ENCODE measurements at regions not wholly inside any gene's neighbourhood (a gene's known extent, or its start where the extent isn't known, plus 50 kb on each side); places are given as distances from the start of the nearest gene placed in this dataset.

GRCh38 chr10:117078168-117078837 is 59.8 kb downstream of the VAX1 start:
- DNase-seq (ENCODE audit: extremely low spot score) = no peak
- POLR2A ChIA-PET = no interaction called here
- CTCF ChIA-PET = interaction anchor here (0.6 kb wide), 1 partner anchor 434 kb away, joined by 3 read pairs; no protein-coding TSS in a partner anchor
- TF ChIP-seq HDGF (IDR thresholded peaks at IDR 0.05; ENCODE audit: borderline replicate concordance) = no peak
- TF ChIP-seq, protein P1, sequence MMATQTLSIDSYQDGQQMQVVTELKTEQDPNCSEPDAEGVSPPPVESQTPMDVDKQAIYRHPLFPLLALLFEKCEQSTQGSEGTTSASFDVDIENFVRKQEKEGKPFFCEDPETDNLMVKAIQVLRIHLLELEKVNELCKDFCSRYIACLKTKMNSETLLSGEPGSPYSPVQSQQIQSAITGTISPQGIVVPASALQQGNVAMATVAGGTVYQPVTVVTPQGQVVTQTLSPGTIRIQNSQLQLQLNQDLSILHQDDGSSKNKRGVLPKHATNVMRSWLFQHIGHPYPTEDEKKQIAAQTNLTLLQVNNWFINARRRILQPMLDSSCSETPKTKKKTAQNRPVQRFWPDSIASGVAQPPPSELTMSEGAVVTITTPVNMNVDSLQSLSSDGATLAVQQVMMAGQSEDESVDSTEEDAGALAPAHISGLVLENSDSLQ (IDR thresholded peaks at IDR 0.05) = no peak
- no peak for TF ChIP-seq FOXM1 (IDR thresholded peaks at IDR 0.05; ENCODE audit: borderline replicate concordance)
- TF ChIP-seq CTBP1 (IDR thresholded peaks at IDR 0.05; ENCODE audit: borderline replicate concordance) = no peak
- no peak for TF ChIP-seq ZNF384 (IDR thresholded peaks at IDR 0.05)
- TF ChIP-seq SUZ12 (IDR thresholded peaks at IDR 0.05) = no peak
- TF ChIP-seq LEF1 (IDR thresholded peaks at IDR 0.05; ENCODE audit: borderline replicate concordance) = no peak

DNA sequence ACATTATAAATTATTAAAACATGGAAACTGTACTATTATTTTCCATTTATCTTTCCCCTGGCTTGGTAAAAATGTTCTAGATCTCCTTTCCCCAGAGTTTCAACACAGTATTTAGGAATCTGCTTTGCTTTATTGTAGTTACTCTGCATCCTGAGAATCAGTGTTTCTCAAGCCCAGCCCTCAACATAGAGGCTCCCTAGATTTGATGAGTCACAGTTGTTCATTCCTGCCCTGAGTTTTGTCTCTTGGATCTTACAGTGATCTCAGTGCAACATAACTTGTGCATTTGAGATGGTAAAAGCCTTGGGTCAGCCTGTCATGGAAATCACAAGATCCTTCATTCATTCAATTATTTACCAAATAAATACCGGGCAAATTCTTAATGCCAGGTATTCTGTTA is 63.0 kb downstream of the VAX1 start:
- POLR2A ChIA-PET = no interaction called here
- TF ChIP-seq SUZ12 (IDR thresholded peaks at IDR 0.05) (no peak), NFRKB (IDR thresholded peaks at IDR 0.05) (no peak), HDGF (IDR thresholded peaks at IDR 0.05; ENCODE audit: borderline replicate concordance) (no peak)
- no peak for DNase-seq (ENCODE audit: extremely low spot score)
- CTCF ChIA-PET = no interaction called here

DNA sequence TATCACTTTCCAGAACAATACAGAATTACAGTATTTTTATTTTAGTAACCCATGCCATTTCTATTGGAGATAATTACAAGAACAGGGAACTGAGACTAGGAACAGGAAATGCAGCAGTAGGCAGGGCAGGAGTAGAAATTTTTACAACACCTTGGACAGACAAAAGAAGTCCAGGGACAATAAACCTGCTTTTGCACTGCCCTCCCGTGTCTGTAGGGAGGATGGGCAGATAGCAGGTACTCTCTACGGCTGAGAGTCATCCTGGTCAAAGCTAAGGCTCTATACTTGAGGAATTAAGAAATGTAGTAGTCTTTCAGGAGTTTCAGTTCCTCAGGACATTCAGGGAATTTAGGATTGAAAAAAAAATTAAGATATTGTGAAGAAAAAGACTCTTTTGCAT is 63.4 kb downstream of the VAX1 start:
- CTCF ChIA-PET = no interaction called here
- POLR2A ChIA-PET = no interaction called here
- DNase-seq (ENCODE audit: extremely low spot score) = no peak
- TF ChIP-seq TARDBP (IDR thresholded peaks at IDR 0.05) (no peak), SP1 (IDR thresholded peaks at IDR 0.05) (no peak), FOXM1 (IDR thresholded peaks at IDR 0.05; ENCODE audit: borderline replicate concordance) (no peak), HDGF (IDR thresholded peaks at IDR 0.05; ENCODE audit: borderline replicate concordance) (no peak), FOXA1 (IDR thresholded peaks at IDR 0.05) (no peak), ARNT (IDR thresholded peaks at IDR 0.05) (no peak), BHLHE40 (IDR thresholded peaks at IDR 0.05; ENCODE audit: borderline replicate concordance) (no peak), SUZ12 (IDR thresholded peaks at IDR 0.05) (no peak), ELF4 (IDR thresholded peaks at IDR 0.05) (no peak)
- TF ChIP-seq, protein P1 (IDR thresholded peaks at IDR 0.05) = no peak

DNA sequence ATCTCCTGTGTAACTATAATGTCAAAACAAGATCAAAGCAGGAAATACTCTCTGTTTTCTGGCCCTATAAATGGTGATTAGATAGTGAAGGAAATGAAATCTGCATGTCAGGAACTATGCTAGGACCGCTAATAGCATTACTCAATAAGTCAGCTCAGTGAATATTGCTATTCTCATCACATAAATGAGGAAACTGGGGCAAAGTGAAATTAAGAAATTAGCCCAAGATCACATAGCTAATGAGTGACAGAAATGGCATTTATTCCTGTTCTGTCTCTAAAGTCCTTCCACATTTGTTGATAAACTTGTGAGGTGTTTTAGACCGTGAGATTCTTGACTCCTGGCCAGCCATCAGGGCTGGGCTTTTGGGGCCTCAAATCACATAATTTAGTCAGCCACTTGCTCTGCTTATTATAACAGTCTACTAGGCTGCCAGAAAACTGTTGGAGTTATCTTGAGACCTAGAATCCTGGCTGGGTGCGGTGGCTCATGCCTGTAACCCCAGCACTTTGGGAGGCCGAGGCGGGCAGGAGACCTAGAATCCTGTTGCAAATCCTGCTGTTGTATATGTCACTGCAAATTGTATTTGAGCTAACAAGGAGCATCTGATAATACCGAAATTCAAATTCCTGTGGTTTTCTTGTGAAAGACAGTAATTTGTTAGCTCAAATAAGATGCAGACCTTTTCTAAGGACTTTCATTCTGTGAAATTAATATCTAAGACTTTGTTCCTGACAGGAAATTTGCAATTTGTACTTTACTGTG is 66.5 kb upstream of the SHTN1 start:
- POLR2A ChIA-PET = no interaction called here
- DNase-seq (ENCODE audit: extremely low spot score) = no peak
- CTCF ChIA-PET = interaction anchor here (0.6 kb wide), 1 partner anchor 115 kb away, joined by 3 read pairs; no protein-coding TSS in a partner anchor
- TF ChIP-seq HDGF (IDR thresholded peaks at IDR 0.05; ENCODE audit: borderline replicate concordance) (no peak), ZNF384 (IDR thresholded peaks at IDR 0.05) (no peak), CTBP1 (IDR thresholded peaks at IDR 0.05; ENCODE audit: borderline replicate concordance) (no peak), FOXM1 (IDR thresholded peaks at IDR 0.05; ENCODE audit: borderline replicate concordance) (no peak)
